HepG2 (cell line): ENCODE measurements at regions not wholly inside any gene's neighbourhood (a gene's known extent, or its start where the extent isn't known, plus 50 kb on each side); places are given as distances from the start of the nearest gene placed in this dataset.

Experiments
- ATAC-seq: fragments of 200-7000 bp; cut with Tn5 transposase; 3 replicates; pipeline ENCODE4 v1.9.1; 2020; ENCODE audit warnings: mild to moderate bottlenecking, moderate library complexity
- BruUV-seq: library from RNA; stranded (reverse); fragments of 400-500 nt; replicated peaks from 2 replicates; lab custom pipeline; 2021; lab: Mats Ljungman, UMichigan
- CTCF ChIA-PET: fragments of 300-600 bp; formaldehyde crosslinking; extraction: SDS; loops from one replicate; lab custom pipeline; 2021; ENCODE audit warnings: low total read pairs, inconsistent platforms, low intra/inter-chr PET ratio; lab: Yijun Ruan, JAX
- POLR2A ChIA-PET: fragments of 350-600 bp; sonication (Branson Sonifier 250); formaldehyde crosslinking; loops from one replicate; lab custom pipeline; 2020; ENCODE audit warnings: antibody characterized with exemption, inconsistent platforms; lab: Yijun Ruan, JAX
- DNase-seq: peaks from one replicate; pipeline ENCODE4 v3.0.0-alpha.2; 2015; ENCODE audit warnings: low spot score
- FAIRE-seq: peaks from 3 replicates; lab custom pipeline; 2011; peaks lifted over from hg19 to GRCh38; lab: Jason Lieb, UNC
- H2AFZ ChIP-seq: one replicate; pipeline ENCODE4 v1.6.1; 2011; ENCODE audit warnings: low read length, inconsistent platforms
- H3K27ac ChIP-seq: fragments of 300-600 bp; 3 replicates; pipeline ENCODE4 v1.8.0; 2011; ENCODE audit warnings: mixed run types, mild to moderate bottlenecking, mixed read lengths, low read length, inconsistent platforms; ENCODE audit not compliant: insufficient read depth; ENCODE audit errors: extremely low read length
- H3K27me3 ChIP-seq, 2 experiments: fragments of 200-600 bp in 1 of 2; 2 replicates in 1 of 2; 3 replicates in 1 of 2; pipeline versions ENCODE4 v1.6.0 to v1.8.0; 2011; ENCODE audit warnings: low read length in 2 of 2, mild to moderate bottlenecking in 2 of 2, moderate library complexity in 2 of 2, inconsistent platforms in 1 of 2; ENCODE audit not compliant: insufficient read depth in 2 of 2, control insufficient read depth in 1 of 2
- H3K36me3 ChIP-seq, 2 experiments: fragments of 200-600 bp in 1 of 2; replicated peaks in 1 of 2; 2 replicates in 1 of 2; 3 replicates in 1 of 2; pipeline versions ENCODE4 v1.5.1 to v1.8.0; 2011; ENCODE audit warnings: low read length in 2 of 2, inconsistent platforms in 1 of 2; ENCODE audit not compliant: insufficient read depth in 2 of 2, control insufficient read depth in 1 of 2
- H3K4me1 ChIP-seq: 2 replicates; pipeline ENCODE4 v1.5.1; 2012; ENCODE audit warnings: low read length, inconsistent platforms; ENCODE audit not compliant: insufficient read depth
- H3K4me2 ChIP-seq: 2 replicates; pipeline ENCODE4 v1.6.0; 2011; ENCODE audit warnings: low read depth, low read length, inconsistent platforms
- H3K4me3 ChIP-seq, 3 experiments: fragments of 200-600 bp in 1 of 3; sonication (generic), shearing (Covaris generic) in 1 of 3; replicated peaks in 1 of 3; 2 replicates each; pipeline ENCODE4 v1.5.1; 2011 to 2016; ENCODE audit warnings: low read length in 3 of 3, inconsistent platforms in 2 of 3, low read depth in 2 of 3, mild to moderate bottlenecking in 2 of 3, control low read depth in 1 of 3, mixed read lengths in 1 of 3; ENCODE audit not compliant: insufficient read depth in 1 of 3
- H3K79me2 ChIP-seq: one replicate; pipeline ENCODE4 v1.6.1; 2011; ENCODE audit warnings: low read length, inconsistent platforms; ENCODE audit not compliant: insufficient read depth
- H3K9ac ChIP-seq: 2 replicates; pipeline ENCODE4 v1.6.0; 2011; ENCODE audit warnings: mild to moderate bottlenecking, low read depth, low read length, inconsistent platforms; ENCODE audit not compliant: insufficient read depth
- H3K9me3 ChIP-seq: 2 replicates; pipeline ENCODE4 v1.5.1; 2012; ENCODE audit warnings: mild to moderate bottlenecking, low read length
- H4K20me1 ChIP-seq: 2 replicates; pipeline ENCODE4 v1.6.0; 2011; ENCODE audit warnings: inconsistent platforms, mild to moderate bottlenecking, low read length, moderate library complexity; ENCODE audit not compliant: insufficient read depth
- BRF2 ChIP-seq: sonication (generic); formaldehyde crosslinking; IDR thresholded peaks from 2 replicates; pipeline ENCODE4 v1.8.1; 2022; ENCODE audit warnings: mild to moderate bottlenecking, missing genetic modification reagents
- CBX5 ChIP-seq: sonication (generic); formaldehyde crosslinking; IDR thresholded peaks from 2 replicates; pipeline ENCODE4 v1.4.0; 2020; ENCODE audit warnings: missing genetic modification reagents, borderline replicate concordance
- HDAC1 ChIP-seq: sonication (generic); formaldehyde crosslinking; IDR thresholded peaks from 2 replicates; pipeline ENCODE4 v1.5.1; 2020; ENCODE audit warnings: mild to moderate bottlenecking, missing genetic modification reagents
- KAT7 ChIP-seq: IDR thresholded peaks from 2 replicates; pipeline ENCODE4 v1.6.1; 2018; ENCODE audit warnings: borderline replicate concordance, missing compliant biosample characterization
- KLF11 ChIP-seq: IDR thresholded peaks from 2 replicates; pipeline ENCODE4 v1.6.1; 2016; ENCODE audit warnings: missing compliant biosample characterization
- MIER2 ChIP-seq: IDR thresholded peaks from 2 replicates; pipeline ENCODE4 v1.6.1; 2016; ENCODE audit warnings: missing biosample characterization, missing genetic modification reagents
- MIER3 ChIP-seq: IDR thresholded peaks from 2 replicates; pipeline ENCODE4 v1.6.1; 2016; ENCODE audit warnings: missing compliant biosample characterization, borderline replicate concordance
- RCOR2 ChIP-seq: IDR thresholded peaks from 2 replicates; pipeline ENCODE4 v1.6.1; 2016; ENCODE audit warnings: missing biosample characterization, missing genetic modification reagents
- SKI ChIP-seq: fragments of 450-650 bp; IDR thresholded peaks from one replicate; pipeline ENCODE4 v1.6.1; 2018; ENCODE audit warnings: mild to moderate bottlenecking; ENCODE audit not compliant: partially characterized antibody
- SNAI1 ChIP-seq: sonication (generic); formaldehyde crosslinking; IDR thresholded peaks from 2 replicates; pipeline ENCODE4 v1.5.0; 2020; ENCODE audit warnings: mild to moderate bottlenecking, missing genetic modification reagents, borderline replicate concordance
- TBX3 ChIP-seq: fragments of 450-650 bp; IDR thresholded peaks from 2 replicates; pipeline ENCODE4 v1.6.1; 2017; ENCODE audit warnings: antibody characterized with exemption, mild to moderate bottlenecking, inconsistent platforms, borderline replicate concordance
- ZNF607 ChIP-seq: sonication (generic); formaldehyde crosslinking; IDR thresholded peaks from 2 replicates; pipeline ENCODE4 v1.5.1; 2020; ENCODE audit warnings: missing genetic modification reagents, mild to moderate bottlenecking, borderline replicate concordance
- ZNF816 ChIP-seq: sonication (generic); formaldehyde crosslinking; IDR thresholded peaks from 2 replicates; pipeline ENCODE4 v1.8.0; 2022; ENCODE audit warnings: missing genetic modification reagents, mild to moderate bottlenecking, borderline replicate concordance
- WGBS: methylation state at CpG from one replicate; pipeline ENCODE4 v1.1.6; 2017; ENCODE audit warnings: low lambda C conversion rate; 5-methylcytosine and 5-hydroxymethylcytosine counted together
- in situ Hi-C: cut with HindIII; loops from 2 replicates; pipeline ENCODE4 v1.10.0; 2017; ENCODE audit warnings: low pct_unique_long_range_greater_than_20kb; ENCODE audit not compliant: extremely low pct_ligation_motif_present
- intact Hi-C: fragments of 100-400 bp; cut with micrococcal nuclease; formaldehyde crosslinking; loops from one replicate; pipeline ENCODE4 v1.10.0; 2022; ENCODE audit not compliant: unreplicated experiment

- no peaks in the 10 kb centered on the region for H4K20me1 ChIP-seq
- H3K27ac ChIP-seq: no peak overlapping the region
- intact Hi-C loops: no loop called here
- no TSS peak for BruUV-seq
- H3K4me3 ChIP-seq: no peak overlapping the region
- CTCF ChIA-PET: no interaction called here
- no peak for TF ChIP-seq SNAI1
- TF ChIP-seq CBX5 (CRISPR knock-in tag): no peak
- no peak for TF ChIP-seq KAT7 (CRISPR knock-in tag)
- no peak for TF ChIP-seq ZNF816 (CRISPR knock-in tag)
- no peak for TF ChIP-seq TBX3
- TF ChIP-seq SKI: no peak
- no peak for TF ChIP-seq MIER2
- TF ChIP-seq ZNF607 (CRISPR knock-in tag): no peak
- no peak for TF ChIP-seq RCOR2
- no peak for TF ChIP-seq KLF11 (CRISPR knock-in tag)
- TF ChIP-seq BRF2 (CRISPR knock-in tag): no peak
- no peak for TF ChIP-seq MIER3
- no peak for TF ChIP-seq HDAC1 (CRISPR knock-in tag)
- no peaks in the 10 kb centered on the region for H3K79me2 ChIP-seq
- POLR2A ChIA-PET: no interaction called here
- H3K4me1 ChIP-seq: no peaks in the 10 kb centered on the region
- H3K9me3 ChIP-seq: peaks cover 86% of the 10 kb centered on the region
- no peaks in the 10 kb centered on the region for H3K27me3 ChIP-seq
- in situ Hi-C loops: no loop called here
- H3K36me3 ChIP-seq: no peaks in the 10 kb centered on the region
- WGBS: 0% methylated on average over 1 of the region's 1 CpG
- ATAC-seq (no peak), DNase-seq (no peak), FAIRE-seq (no peak)
- H3K9ac ChIP-seq: no peak overlapping the region
- no peak overlapping the region for H3K4me2 ChIP-seq
- no peak overlapping the region for H2AFZ ChIP-seq
These were observed 139.3 kb downstream of the C1orf94 start for GRCh38 chr1:34315974-34316373.
